Loucy (cell line): ENCODE measurements at regions not wholly inside any gene's neighbourhood (a gene's known extent, or its start where the extent isn't known, plus 50 kb on each side); places are given as distances from the start of the nearest gene placed in this dataset.
A peak's percentile ranks its signal among the peaks of the same experiment; 100 is the strongest.

ENCODE experiments used
- CTCF ChIP-seq: fragments of 200-600 bp; sonication (generic); conservative IDR thresholded peaks from 2 replicates; pipeline ENCODE4 v1.5.1; 2014; ENCODE audit warnings: mild to moderate bottlenecking, antibody characterized with exemption, low read length
- EZH2phosphoT487 ChIP-seq: fragments of 200-600 bp; IDR thresholded peaks from 2 replicates; pipeline ENCODE4 v1.6.1; 2018; ENCODE audit warnings: antibody characterized with exemption, mild to moderate bottlenecking, moderate library complexity, borderline replicate concordance

- TF ChIP-seq CTCF (0 out of 2 replicates have a peak, but pooled peaks have one; percentile 13), EZH2phosphoT487 (no peak)
Observed at GRCh38 chr11:81420668-81421250, 1312.9 kb downstream of the FAM181B start.
